ENCODE measurements at regions not wholly inside any gene's neighbourhood (a gene's known extent, or its start where the extent isn't known, plus 50 kb on each side); places are given as distances from the start of the nearest gene placed in this dataset.
A peak's percentile ranks its signal among the peaks of the same experiment; 100 is the strongest.

DNA sequence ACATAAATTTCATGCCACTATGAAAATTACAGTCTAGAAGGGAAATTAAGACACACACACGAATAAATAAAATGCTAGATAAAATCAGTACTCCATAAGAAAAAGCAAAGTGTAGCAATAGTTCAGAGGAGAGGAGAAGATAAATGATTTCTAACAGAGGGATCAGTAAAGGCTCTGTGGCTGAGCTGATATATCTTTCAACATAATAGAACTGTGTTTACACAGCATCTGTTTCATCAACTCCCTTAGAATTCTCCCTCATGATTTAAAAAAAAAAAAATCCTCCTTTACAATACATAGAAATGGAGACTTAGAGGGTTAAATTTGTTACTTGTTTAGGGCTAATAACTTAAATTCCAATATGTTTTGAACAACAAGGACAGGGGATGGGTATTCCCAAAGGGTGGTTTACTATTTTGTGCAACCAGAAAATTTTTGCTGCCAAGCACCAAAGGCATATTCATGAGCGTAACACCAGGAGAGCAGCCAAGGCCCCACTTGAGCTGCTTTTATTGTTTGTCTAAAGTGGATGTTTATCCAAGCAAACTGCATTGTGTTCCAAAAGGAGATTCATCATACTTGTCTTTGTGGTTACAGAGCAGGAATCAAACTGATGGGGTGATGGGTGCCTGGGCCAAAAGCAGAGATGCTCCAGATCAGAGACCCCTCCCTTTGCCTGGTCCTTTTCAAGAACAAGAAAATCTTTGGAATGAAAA lies 162.7 kb downstream of the BMP4 start:
- H2BK15ac ChIP-seq (ENCODE audit: low read length), result no peak overlapping the region
- CTCF ChIA-PET (ENCODE audit: partially characterized antibody), result interaction anchor here (0.7 to 1.1 kb wide), 3 partner anchors 15 to 185 kb away, joined by 3 to 5 read pairs (median 4); no protein-coding TSS in a partner anchor
- no peak for DNase-seq (ENCODE audit: low read depth in 1 of 2, low spot score in 2 of 2)

More for the DNA sequence above, 162.7 kb downstream of the BMP4 start:
- Histone ChIP-seq H3K4me1 (replicated peaks in 1 of 4; ENCODE audit: control insufficient read depth in 3 of 4, insufficient read depth in 4 of 4, low read length in 3 of 4) (no peaks in the 10 kb centered on the region), H2AK5ac (ENCODE audit: low read depth, low read length) (no peak overlapping the region), H4K91ac (replicated peaks; ENCODE audit: insufficient read length, low read length) (no peak overlapping the region), H3K27ac (ENCODE audit: low read depth, low read length) (no peak overlapping the region), H3K4me3 (ENCODE audit: extremely low read depth in 1 of 4, insufficient read depth in 2 of 4, low read depth in 3 of 4, low read length in 4 of 4) (no peak overlapping the region), H2BK12ac (ENCODE audit: low read depth, low read length) (no peak overlapping the region), H4K8ac (ENCODE audit: extremely low read depth, insufficient read depth, low read length) (no peak overlapping the region), H3K18ac (ENCODE audit: extremely low read depth, low read length) (peak overlapping the region; percentile 7; the same call in 1 of the 2 replicates), H3K36me3 (ENCODE audit: control insufficient read depth in 2 of 4, insufficient read depth in 4 of 4, low read length in 3 of 4) (no peaks in the 10 kb centered on the region), H3K9me3 (ENCODE audit: insufficient read depth in 2 of 2, low read depth in 1 of 2, low read length in 1 of 2) (no peaks in the 10 kb centered on the region), H4K5ac (ENCODE audit: insufficient read length, low read depth, low read length) (no peak overlapping the region), H4K20me1 (replicated peaks in 1 of 2; ENCODE audit: control insufficient read depth in 1 of 2, insufficient read depth in 2 of 2, low read length in 2 of 2) (no peaks in the 10 kb centered on the region), H3K79me1 (ENCODE audit: low read depth, low read length) (no peaks in the 10 kb centered on the region), H3K79me2 (ENCODE audit: control insufficient read depth in 1 of 2, insufficient read depth in 2 of 2, low read length in 2 of 2) (no peaks in the 10 kb centered on the region), H3K9ac (replicated peaks in 1 of 4; ENCODE audit: extremely low read depth in 1 of 4, low read depth in 3 of 4, low read length in 3 of 4) (no peak overlapping the region), H2BK5ac (ENCODE audit: low read depth, low read length) (no peak overlapping the region), H2BK120ac (replicated peaks; ENCODE audit: low read depth, low read length) (no peak overlapping the region), H2AFZ (ENCODE audit: low read length) (no peak overlapping the region), H3K27me3 (replicated peaks in 1 of 4; ENCODE audit: control insufficient read depth in 3 of 4, extremely low read depth in 1 of 4, insufficient read depth in 3 of 4, low read length in 3 of 4) (no peaks in the 10 kb centered on the region), H3K4me2 (ENCODE audit: insufficient read depth in 1 of 2, low read depth in 2 of 2, low read length in 2 of 2) (no peak overlapping the region), H3K14ac (ENCODE audit: insufficient read length) (no peak overlapping the region), H3K4ac (replicated peaks; ENCODE audit: insufficient read length, low read depth, low read length) (no peak overlapping the region), H3K23ac (ENCODE audit: insufficient read length) (no peak overlapping the region), H3K23me2 (ENCODE audit: low read depth, low read length) (no peaks in the 10 kb centered on the region), H3K56ac (replicated peaks; ENCODE audit: insufficient read length, low read depth, low read length) (no peak overlapping the region), H2BK20ac (ENCODE audit: low read length) (no peak overlapping the region)
- TF ChIP-seq YY1 (IDR thresholded peaks at IDR 0.05; ENCODE audit: low read depth, low read length), result no peak
- TF ChIP-seq CBX8 (IDR thresholded peaks at IDR 0.05; ENCODE audit: borderline replicate concordance, low read depth, low read length), result no peak
- TF ChIP-seq, protein P1, sequence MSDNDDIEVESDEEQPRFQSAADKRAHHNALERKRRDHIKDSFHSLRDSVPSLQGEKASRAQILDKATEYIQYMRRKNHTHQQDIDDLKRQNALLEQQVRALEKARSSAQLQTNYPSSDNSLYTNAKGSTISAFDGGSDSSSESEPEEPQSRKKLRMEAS (IDR thresholded peaks at IDR 0.05), result no peak
- 91% methylated on average over 2 of the region's 2 CpGs; no CpG with 5 or more reads in 1 of the 2 experiments for WGBS, 2 experiments (ENCODE audit: extremely low coverage in 1 of 2, insufficient coverage in 1 of 2, insufficient read length in 1 of 2, insufficient replicate concordance in 2 of 2, low coverage in 1 of 2, low lambda C conversion rate in 2 of 2, missing lambda C conversion rate in 1 of 2)
- POLR2A ChIA-PET (ENCODE audit: partially characterized antibody), result no interaction called here
- no peak for FAIRE-seq

All from H1 (cell line).